Epithelial cell of proximal tubule (primary cell): ENCODE measurements at regions not wholly inside any gene's neighbourhood (a gene's known extent, or its start where the extent isn't known, plus 50 kb on each side); places are given as distances from the start of the nearest gene placed in this dataset.

Experiments used
- DNase-seq: peaks from one replicate; pipeline ENCODE4 v3.0.0-alpha.2; 2011; ENCODE audit warnings: low read depth
- H3K4me3 ChIP-seq: 2 replicates; pipeline ENCODE4 v1.5.1; 2011; ENCODE audit warnings: low read depth, mild to moderate bottlenecking, low read length
- TF ChIP-seq, protein P1 (sequence below): conservative IDR thresholded peaks from 2 replicates; pipeline ENCODE4 v1.5.1; 2012; ENCODE audit warnings: low read depth, mild to moderate bottlenecking, low read length

DNA sequence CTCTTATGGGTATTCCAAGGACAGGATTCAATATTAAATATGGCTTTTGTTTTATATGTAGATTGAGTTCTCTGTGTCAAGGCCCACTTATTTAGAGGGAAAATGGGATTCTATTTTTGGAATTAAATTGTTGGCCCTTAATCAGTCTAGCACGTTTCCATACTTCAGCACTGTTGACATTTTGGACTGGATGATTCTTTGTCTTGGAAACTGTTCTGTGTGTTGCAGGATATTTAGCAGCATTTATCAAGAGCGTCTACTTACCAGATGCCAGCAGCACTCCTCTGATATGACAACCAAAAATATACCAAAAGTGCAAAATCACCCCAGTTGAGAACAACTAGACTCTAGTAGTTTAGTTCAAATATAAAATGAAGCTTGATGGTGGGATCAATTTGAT is 1027.0 kb upstream of the COX7C start:
- no peak overlapping the region for H3K4me3 ChIP-seq
- no peak for DNase-seq
- TF ChIP-seq, protein P1, sequence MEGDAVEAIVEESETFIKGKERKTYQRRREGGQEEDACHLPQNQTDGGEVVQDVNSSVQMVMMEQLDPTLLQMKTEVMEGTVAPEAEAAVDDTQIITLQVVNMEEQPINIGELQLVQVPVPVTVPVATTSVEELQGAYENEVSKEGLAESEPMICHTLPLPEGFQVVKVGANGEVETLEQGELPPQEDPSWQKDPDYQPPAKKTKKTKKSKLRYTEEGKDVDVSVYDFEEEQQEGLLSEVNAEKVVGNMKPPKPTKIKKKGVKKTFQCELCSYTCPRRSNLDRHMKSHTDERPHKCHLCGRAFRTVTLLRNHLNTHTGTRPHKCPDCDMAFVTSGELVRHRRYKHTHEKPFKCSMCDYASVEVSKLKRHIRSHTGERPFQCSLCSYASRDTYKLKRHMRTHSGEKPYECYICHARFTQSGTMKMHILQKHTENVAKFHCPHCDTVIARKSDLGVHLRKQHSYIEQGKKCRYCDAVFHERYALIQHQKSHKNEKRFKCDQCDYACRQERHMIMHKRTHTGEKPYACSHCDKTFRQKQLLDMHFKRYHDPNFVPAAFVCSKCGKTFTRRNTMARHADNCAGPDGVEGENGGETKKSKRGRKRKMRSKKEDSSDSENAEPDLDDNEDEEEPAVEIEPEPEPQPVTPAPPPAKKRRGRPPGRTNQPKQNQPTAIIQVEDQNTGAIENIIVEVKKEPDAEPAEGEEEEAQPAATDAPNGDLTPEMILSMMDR = no peak

DNA sequence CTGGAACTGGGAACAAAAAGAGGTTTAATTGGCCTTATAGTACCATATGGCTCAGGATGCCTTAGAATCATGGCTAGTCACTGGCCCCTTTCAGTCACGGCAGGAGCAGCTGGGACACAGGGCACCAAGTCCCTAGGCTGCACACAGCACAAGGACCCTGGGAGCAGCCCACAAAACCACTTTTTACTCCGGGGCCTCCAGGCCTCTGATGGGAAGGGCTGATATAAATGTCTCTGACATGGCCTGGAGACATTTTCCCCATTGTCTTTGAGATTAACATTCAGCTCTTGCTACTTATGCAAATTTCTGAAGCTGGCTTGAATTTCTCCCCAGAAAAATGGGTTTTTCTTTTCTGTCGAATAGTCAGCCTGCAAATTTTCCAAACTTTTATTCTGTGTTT is 1026.4 kb upstream of the COX7C start:
- TF ChIP-seq, protein P1 = no peak
- no peak for DNase-seq
- no peak overlapping the region for H3K4me3 ChIP-seq

DNA sequence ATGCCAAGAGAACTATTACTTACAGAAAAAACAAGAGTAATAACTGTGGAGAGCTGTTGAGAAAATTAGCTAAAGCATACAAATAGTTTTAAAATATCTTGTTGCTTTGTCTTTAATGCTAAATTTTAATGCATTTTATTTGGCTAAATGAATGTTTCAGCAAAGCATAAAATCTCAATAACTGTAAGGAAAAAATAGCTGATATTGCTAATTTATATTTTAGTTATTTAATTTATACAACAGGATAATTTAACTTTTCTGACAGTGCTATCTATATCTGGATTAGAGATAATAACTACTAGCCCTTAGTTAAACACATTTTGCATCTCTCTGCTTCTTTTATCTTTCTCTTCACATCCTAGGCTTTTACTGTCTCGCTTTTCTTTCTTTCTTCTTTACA is 1014.9 kb upstream of the COX7C start:
- DNase-seq = no peak
- no peak overlapping the region for H3K4me3 ChIP-seq
- TF ChIP-seq, protein P1 = no peak

DNA sequence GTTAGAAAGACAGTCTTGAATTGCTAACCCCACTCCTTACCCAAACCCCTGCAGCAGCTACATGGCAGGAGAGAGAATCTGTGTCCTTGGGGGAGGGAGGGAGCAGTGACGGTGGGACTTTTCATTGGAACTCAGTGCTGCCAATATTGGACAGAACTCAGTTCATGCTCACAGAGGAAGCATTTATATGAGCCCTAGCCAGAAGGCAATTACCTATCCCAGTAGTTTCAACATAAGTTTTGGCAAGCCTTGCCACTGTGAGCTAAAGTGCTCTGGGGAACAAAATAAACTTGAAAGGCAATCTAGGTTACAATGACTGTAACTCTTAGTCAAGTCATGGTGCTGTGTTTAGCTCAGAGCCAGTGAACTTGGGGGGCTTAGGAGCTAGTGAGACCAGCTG is 1013.4 kb upstream of the COX7C start:
- TF ChIP-seq, protein P1 = no peak
- H3K4me3 ChIP-seq = no peak overlapping the region
- DNase-seq = no peak

DNA sequence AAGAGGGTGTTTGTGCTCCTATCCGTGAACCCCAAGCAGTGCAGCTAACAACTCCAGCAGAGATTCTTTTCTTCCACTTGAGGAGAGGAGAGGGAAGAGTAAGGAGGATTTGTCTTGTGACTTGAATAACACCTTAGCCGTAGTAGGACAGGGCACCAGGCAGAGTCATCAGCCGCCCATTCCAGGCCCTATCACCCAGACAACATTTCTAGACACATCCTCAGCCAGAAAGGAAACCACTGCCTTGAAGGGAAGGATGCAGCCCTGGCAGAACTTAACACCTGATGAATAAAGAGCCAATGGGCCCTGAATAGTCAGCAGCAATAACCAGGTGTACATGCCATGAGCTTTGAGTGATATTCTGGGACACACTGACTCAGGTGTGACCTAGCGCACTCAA is 1013.0 kb upstream of the COX7C start:
- no peak for DNase-seq
- no peak overlapping the region for H3K4me3 ChIP-seq
- TF ChIP-seq, protein P1 = no peak

DNA sequence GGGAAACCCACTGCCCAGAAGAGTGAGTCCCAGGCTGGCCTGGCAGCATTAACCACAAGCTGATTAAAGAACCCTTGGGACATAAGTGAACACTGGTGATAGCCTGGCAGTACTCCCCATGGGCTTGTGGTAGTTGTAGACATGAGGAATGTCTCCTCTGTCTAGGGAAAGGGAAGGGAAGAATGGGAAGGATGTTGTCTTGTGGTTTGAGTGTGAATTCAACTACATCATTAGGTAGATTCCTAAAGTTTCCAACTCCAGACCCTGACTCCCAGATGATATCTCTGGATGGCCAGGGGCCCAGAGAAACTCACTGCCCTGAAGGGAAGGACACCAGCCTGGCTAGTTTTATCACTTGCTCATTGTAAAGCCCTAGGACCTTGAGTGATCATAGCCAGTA is 1012.4 kb upstream of the COX7C start:
- no peak overlapping the region for H3K4me3 ChIP-seq
- DNase-seq = no peak
- TF ChIP-seq, protein P1 = no peak

DNA sequence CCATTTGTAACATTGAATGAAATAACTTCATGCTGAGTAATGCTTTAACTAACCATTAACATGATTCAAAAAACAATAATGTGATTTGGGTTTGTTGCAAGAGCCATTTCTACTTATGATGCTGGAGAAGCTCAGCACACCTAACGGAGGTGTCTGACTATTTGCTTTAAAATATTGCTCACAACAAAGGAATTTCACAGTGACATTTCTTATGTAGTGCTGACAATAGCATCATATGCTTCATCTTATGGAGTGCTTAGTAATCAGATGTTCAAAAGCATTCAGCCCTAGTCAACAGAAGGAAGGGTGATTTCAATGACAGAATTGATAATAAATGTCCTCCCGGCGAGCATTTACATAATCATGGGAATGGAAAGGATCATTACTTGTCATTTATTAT is 1003.3 kb upstream of the COX7C start:
- DNase-seq = no peak
- TF ChIP-seq, protein P1 = no peak
- H3K4me3 ChIP-seq = no peak overlapping the region
